GM19043 (cell line): ENCODE measurements at regions not wholly inside any gene's neighbourhood (a gene's known extent, or its start where the extent isn't known, plus 50 kb on each side); places are given as distances from the start of the nearest gene placed in this dataset.
"Not testable (repeated sequence)": the region's sequence is repeated elsewhere in the genome, so short reads cannot be mapped to it uniquely, and the experiment has no call there.

Experiments
- ATAC-seq: cut with Tn5 transposase; IDR thresholded peaks from one replicate; pipeline ENCODE4 v1.9.1; 2021; ENCODE audit warnings: low read depth; ENCODE audit not compliant: unreplicated experiment

- ATAC-seq: no peak
Measured at GRCh38 chr19:27993619-27994570, 1219.1 kb downstream of the UQCRFS1 start.

- ATAC-seq: no peak
Measured at GRCh38 chr19:27986299-27986698, 1226.7 kb downstream of the UQCRFS1 start.

GRCh38 chr19:27975419-27976005 lies 1237.4 kb downstream of the UQCRFS1 start:
- no peak for ATAC-seq

- no peak for ATAC-seq
Measured at GRCh38 chr19:27974082-27974513, 1238.9 kb downstream of the UQCRFS1 start.

GRCh38 chr19:27972291-27973040 lies 1240.5 kb downstream of the UQCRFS1 start:
- no peak for ATAC-seq

GRCh38 chr19:27971869-27972268 lies 1241.1 kb downstream of the UQCRFS1 start:
- no peak for ATAC-seq

GRCh38 chr19:27971071-27971470 lies 1241.9 kb downstream of the UQCRFS1 start:
- ATAC-seq: no peak

GRCh38 chr19:27966390-27966816 lies 1246.5 kb downstream of the UQCRFS1 start:
- no peak for ATAC-seq

GRCh38 chr19:27964185-27964584 lies 1248.8 kb downstream of the UQCRFS1 start:
- no peak for ATAC-seq

GRCh38 chr19:27962264-27962663 lies 1250.7 kb downstream of the UQCRFS1 start:
- ATAC-seq: no peak

- ATAC-seq: no peak
Measured at GRCh38 chr19:27955485-27956480, 1257.2 kb downstream of the UQCRFS1 start.

- ATAC-seq: not testable (repeated sequence)
Measured at GRCh38 chr19:27942607-27943006, 1270.3 kb downstream of the UQCRFS1 start.

GRCh38 chr19:27936139-27936538 lies 1276.8 kb downstream of the UQCRFS1 start:
- no peak for ATAC-seq

- ATAC-seq: no peak
Measured at GRCh38 chr19:27935669-27936068, 1277.3 kb downstream of the UQCRFS1 start.

GRCh38 chr19:27929399-27929798 lies 1283.6 kb downstream of the UQCRFS1 start:
- ATAC-seq: no peak

GRCh38 chr19:27925202-27925601 lies 1287.7 kb downstream of the UQCRFS1 start:
- ATAC-seq: no peak

- no peak for ATAC-seq
Measured at GRCh38 chr19:27922970-27923369, 1290.0 kb downstream of the UQCRFS1 start.

- ATAC-seq: no peak
Measured at GRCh38 chr19:27920774-27921173, 1292.2 kb downstream of the UQCRFS1 start.

- no peak for ATAC-seq
Measured at GRCh38 chr19:27918818-27919217, 1294.1 kb downstream of the UQCRFS1 start.
